ENCODE measurements at regions not wholly inside any gene's neighbourhood (a gene's known extent, or its start where the extent isn't known, plus 50 kb on each side); places are given as distances from the start of the nearest gene placed in this dataset.

DNA sequence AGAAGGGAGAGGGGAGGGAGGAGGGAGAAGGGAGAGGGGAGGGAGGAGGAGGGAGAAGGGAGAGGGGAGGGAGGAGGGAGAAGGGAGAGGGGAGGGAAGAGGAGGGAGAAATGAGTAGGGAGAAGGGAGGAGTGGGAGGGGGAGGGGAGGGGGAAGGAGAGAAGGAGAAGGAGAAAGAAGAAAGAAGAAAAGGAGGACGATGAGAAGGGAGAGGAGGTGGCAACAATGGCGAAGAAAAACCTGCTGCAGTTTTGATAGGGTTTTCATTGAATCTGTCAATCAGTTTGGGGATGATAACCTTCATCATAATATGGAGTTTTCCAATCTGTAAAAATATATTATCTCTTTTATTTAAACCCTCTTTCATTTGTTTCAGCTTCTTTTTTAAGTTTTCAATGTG is 185.2 kb downstream of the ADAM29 start:
- TF ChIP-seq, protein P1, sequence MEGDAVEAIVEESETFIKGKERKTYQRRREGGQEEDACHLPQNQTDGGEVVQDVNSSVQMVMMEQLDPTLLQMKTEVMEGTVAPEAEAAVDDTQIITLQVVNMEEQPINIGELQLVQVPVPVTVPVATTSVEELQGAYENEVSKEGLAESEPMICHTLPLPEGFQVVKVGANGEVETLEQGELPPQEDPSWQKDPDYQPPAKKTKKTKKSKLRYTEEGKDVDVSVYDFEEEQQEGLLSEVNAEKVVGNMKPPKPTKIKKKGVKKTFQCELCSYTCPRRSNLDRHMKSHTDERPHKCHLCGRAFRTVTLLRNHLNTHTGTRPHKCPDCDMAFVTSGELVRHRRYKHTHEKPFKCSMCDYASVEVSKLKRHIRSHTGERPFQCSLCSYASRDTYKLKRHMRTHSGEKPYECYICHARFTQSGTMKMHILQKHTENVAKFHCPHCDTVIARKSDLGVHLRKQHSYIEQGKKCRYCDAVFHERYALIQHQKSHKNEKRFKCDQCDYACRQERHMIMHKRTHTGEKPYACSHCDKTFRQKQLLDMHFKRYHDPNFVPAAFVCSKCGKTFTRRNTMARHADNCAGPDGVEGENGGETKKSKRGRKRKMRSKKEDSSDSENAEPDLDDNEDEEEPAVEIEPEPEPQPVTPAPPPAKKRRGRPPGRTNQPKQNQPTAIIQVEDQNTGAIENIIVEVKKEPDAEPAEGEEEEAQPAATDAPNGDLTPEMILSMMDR (IDR thresholded peaks at IDR 0.05; ENCODE audit: control extremely low read depth, extremely low read depth, low read depth, missing control alignments) = no peak
- POLR2A ChIA-PET = no interaction called here
- CTCF ChIA-PET = no interaction called here
- DNase-seq (ENCODE audit: extremely low spot score) = no peak

DNA sequence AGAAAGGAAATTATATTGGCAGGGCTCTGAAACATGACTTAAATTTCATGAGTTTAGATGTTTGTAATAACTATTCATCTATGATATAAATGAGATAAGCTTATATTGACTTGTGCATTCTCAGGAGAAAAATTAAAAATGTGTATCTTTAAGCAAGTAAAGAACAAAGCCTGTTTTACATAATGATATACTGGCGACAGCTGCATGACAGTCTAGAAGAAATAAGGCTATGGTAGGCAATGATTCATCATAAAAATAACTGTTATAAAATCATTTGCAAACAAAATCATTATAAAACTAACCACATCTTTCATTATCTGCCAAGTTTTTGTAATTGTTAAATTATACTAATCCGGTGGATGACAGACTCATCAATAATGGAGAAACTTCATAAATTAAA is 188.1 kb downstream of the ADAM29 start:
- POLR2A ChIA-PET = no interaction called here
- no peak for DNase-seq (ENCODE audit: extremely low spot score)
- TF ChIP-seq, protein P1 (IDR thresholded peaks at IDR 0.05; ENCODE audit: control extremely low read depth, extremely low read depth, low read depth, missing control alignments) = no peak
- CTCF ChIA-PET = no interaction called here

DNA sequence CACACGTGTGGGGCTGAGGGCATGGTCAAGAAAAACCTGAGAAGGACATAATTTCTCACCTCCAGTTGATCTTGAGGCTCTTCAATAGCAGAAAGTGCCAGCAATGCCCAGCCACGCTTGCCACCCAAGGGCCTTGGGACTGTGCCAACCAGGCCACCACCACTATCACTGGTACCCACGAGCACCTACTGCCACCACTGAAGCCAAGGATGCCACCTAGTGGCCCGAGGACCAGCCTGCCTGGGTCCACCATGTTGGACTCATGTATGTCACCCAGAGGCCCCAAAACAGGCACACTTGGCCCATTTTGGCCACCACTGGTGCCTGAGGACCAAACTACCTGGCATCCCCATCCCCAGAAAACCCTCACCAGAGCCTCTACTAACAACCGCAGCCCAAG is 191.8 kb downstream of the ADAM29 start:
- ChIA-PET POLR2A (no interaction called here), CTCF (no interaction called here)
- no peak for DNase-seq (ENCODE audit: extremely low spot score)
- TF ChIP-seq, protein P1 (IDR thresholded peaks at IDR 0.05; ENCODE audit: control extremely low read depth, extremely low read depth, low read depth, missing control alignments) = no peak

DNA sequence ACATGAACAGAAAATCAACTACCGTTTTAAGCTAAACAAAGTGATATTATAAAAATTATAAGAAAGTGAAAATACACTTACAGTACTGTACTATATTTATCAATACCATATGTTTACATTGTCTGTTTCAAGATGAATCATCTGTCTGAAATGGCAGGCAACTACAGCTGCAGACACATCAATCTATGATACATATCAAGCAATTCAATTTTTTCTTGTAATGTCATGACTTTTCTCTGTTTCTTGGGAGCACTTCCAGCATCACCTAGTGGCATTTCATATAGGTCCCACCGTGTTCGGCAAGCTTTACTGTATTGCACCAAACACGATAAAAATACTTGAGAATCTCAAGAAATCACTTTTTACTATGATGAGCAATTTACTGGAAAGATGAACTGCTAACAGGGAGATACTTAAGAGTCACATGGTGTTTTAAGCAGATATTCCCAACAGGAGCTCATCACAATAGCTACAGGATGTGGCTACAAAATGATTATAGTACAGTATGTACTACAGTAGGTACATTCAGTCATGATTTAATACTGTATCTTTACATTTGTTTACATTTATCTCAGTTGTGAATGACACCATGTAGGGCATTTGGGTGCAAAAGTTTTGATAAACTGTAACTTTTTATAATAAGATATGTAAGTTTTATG is 207.4 kb downstream of the ADAM29 start:
- ChIA-PET POLR2A (no interaction called here), CTCF (interaction anchor here (1.3 to 2.0 kb wide), 2 partner anchors 8 to 11 kb away, joined by 3 to 4 read pairs; no protein-coding TSS in a partner anchor)
- TF ChIP-seq, protein P1 (IDR thresholded peaks at IDR 0.05; ENCODE audit: control extremely low read depth, extremely low read depth, low read depth, missing control alignments) = no peak
- DNase-seq (ENCODE audit: extremely low spot score) = no peak

DNA sequence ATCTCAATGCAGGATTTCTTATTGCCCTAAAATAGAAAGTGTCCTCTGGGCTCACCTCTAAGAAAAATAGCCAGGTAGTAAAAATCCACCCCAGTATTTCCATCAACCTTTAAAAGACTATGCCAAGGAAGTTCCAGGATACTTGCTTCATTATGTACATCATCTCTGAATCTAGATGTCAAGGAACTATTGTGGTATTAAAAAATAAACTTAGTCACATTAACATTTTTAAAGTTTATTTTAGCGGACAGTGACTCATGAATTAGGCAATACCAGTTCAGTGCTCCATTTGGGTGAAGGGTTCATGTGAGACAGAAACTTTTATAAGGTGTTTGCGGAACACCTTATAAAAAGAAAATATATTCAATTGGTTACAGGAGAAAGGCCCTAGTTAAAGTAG is 209.2 kb downstream of the ADAM29 start:
- ChIA-PET POLR2A (no interaction called here), CTCF (no interaction called here)
- DNase-seq (ENCODE audit: extremely low spot score) = no peak
- TF ChIP-seq, protein P1 (IDR thresholded peaks at IDR 0.05; ENCODE audit: control extremely low read depth, extremely low read depth, low read depth, missing control alignments) = no peak

DNA sequence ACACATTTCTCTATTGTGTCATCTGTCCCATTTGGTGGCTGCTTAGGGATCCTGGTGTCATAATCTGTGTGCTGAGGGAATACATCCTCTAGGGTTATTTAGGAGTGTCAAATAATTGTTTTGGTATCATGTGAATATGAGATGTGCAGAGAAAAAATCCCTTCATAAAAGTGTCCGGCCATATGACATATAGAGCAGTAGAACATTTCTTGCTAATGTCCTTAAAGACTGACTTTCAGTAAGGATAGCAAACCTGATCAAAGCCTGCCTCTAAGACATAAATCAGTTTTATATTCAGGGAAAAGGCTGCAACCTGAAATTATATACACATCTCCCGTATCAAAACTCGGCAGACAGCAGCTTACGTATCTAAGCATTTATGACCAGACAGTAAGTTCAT is 211.6 kb downstream of the ADAM29 start:
- ChIA-PET CTCF (no interaction called here), POLR2A (no interaction called here)
- TF ChIP-seq, protein P1 (IDR thresholded peaks at IDR 0.05; ENCODE audit: control extremely low read depth, extremely low read depth, low read depth, missing control alignments) = no peak
- DNase-seq (ENCODE audit: extremely low spot score) = no peak

All from GM10248 (cell line).